ENCODE measurements at regions not wholly inside any gene's neighbourhood (a gene's known extent, or its start where the extent isn't known, plus 50 kb on each side); places are given as distances from the start of the nearest gene placed in this dataset.

DNA sequence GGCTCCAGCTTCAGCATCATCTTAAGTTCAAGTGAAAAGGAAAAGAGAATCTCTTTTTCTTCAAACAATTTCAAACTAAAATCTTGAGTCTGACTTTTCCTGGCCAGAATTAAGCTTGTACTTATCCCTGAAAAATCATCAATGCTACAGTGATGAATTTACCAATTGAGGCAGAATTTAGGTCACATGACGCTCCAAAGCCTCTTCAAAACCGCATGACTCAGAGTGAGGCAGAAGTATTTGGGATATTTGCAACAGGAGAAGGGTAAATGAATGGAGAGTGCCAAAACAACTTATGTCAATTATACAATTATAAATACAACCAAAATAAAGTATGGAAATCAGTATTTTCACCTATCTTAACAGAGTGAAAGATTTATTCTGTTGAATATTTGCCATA is 515.5 kb downstream of the COL12A1 start:
- DNase-seq = no peak

DNA sequence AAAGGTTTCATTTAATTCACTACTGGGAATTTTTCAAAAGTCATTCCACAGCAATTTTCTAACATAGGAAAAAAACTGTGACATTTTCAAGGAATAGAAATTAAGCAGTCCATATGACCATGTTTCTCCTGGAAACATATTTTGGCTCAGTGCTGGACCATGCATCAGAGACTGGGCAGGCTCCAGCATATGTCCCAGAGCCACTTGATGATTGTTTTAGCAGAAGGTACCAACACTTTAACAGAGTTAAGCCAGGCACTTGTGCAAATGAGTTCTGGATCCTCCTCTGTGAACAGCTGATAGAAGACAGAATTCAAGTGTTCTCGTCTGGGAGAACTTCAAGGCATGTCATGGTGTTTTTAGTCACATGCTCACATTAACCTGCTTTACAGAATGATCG is 516.3 kb downstream of the COL12A1 start:
- no peak for DNase-seq

DNA sequence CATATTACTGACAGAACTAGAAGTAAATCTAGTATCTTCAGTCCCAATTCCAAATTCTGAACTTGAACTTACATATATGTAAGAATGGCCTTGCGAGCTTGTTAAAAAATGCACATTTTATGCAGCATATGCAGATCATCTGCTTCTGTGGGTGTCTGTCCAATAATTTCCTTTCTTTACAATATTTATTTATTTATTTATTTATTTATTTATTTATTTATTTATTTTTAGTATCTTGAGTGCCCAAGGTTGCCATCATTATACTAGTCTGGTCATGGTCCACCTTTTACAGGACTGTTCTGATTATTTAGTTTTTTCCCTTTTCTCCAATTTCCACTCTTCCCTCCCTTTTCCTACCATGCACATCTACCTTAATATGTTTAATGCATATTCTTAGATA is 528.4 kb downstream of the COL12A1 start:
- no peak for DNase-seq

DNA sequence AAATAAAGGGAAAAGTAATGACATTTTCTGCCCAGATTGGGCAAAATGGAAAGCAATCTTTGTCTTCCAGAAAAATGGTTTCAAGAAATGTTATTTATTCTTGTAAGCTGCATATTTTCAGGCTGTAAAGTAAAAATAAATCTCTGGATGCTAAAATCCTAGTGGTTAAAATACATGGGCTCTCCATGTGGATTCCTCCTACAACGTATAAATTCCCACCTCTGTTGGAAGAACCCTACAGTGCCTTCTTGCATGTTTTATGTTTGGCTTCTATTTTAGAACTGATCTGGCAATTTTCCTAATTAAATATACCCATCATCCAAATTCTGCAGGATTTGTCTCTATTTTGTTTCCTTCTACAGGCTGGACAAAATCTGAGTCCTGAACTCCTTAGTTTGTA is 528.9 kb downstream of the COL12A1 start:
- no peak for DNase-seq

DNA sequence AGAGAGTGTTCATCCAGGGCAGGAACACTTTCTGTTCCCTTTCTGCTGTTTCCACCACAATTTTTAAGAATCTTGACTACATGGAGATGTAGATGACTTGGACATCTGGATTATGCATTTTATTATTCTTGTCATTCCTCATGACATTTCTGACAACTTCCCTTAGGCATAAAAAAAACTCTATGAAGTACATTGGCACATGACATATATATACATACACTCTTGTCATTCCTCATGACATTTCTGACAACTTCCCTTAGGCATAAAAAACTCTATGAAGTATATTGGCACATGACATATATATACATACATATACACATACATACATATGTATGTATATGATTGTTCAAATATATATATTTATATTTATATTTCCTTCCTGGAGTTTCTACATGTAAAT is 531.5 kb downstream of the COL12A1 start:
- no peak for DNase-seq

DNA sequence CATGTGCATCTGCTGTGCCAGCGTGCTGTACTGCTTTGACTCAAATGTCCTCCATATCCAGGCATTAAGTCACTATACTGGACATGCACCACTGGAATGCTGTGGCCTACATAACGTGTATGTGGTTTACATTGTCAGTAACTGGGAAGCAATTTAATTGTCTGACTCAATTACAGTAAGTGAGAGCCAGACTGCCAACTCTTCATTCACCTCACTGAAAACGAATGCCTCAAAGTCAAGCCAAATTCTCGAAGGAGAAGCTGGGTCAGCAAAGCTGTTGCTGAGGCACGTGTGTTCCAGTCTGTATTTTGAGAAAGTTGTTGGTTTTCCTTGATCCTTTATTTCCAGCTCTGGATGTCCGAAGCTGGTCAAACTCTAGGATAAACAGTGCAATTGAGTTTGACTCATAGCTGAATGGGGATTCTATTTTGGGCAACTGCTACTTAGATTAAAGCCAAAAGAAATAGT is 534.3 kb downstream of the COL12A1 start:
- DNase-seq = no peak

DNA sequence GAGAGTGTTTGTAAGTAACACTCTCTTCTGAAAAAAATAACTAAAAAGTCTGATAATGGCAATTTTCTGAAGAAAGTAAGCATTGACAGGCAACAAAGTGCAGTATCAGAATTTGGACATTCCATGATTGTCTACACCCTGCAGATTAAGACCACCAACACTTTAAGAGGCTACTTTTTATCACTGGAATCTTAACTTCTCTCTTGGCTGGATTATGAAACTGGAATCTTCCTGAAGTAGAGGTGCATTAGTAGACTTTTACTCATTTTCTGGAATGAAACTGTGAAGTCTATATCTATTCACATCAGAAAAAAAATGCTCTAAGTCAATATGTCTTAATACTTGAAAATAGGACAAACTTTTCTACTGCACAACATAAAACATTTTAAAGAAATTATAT is 547.5 kb downstream of the COL12A1 start:
- no peak for DNase-seq

DNA sequence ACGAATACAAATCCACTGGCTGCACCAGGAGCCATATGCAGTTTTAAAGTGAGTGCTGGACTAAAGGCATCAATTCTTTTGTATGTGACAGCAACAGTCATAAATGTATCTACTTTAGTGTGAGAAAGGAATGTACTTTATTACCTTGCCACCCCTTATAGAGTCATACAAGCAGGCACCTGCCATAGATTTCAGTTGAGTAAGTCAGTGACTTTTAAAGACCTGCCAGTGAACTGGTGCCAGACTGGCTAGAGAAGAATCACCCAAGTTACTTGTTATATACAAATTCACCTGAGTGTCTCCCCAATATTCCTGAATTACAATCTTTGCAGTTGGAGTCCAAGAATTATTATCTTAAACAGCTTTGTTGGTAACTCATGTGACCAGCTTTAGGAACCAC is 547.9 kb downstream of the COL12A1 start:
- no peak for DNase-seq

DNA sequence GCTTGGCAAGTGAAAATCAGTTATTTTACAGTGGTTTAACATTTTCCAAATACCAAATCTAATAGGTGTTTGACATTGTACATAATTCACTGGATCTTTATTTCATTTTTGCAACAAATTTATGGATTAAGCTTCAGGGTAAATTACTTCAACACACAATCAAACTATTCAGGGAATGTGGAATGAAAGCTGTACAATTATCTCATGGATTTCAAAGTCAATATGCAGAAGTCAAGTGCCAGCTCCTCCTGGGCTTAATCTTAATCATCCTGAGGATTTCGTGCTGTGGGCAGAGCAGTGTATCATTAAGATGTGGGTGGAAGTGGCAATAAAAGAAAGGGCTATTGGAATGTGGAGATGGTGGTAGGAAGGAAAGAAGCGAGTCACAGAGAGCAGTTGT is 548.8 kb downstream of the COL12A1 start:
- DNase-seq = no peak

DNA sequence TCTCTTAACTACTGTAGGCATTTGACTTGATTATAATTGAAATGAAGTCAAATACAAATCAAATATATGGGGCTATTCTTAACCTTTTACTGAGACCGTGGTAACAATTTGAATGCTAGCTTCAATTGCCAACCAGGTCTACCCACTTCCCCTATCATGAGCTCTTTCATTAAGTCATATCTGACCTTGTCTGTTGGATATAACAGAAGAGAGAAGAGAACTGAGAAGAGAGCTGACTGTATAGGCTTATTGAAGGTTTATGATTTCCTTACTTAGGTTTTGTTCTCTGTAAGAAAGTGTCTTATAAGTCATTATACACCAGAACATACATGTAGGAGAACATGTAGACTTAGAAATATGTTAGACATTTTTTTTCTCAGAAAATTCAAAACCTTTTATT is 549.4 kb downstream of the COL12A1 start:
- DNase-seq = no peak

DNA sequence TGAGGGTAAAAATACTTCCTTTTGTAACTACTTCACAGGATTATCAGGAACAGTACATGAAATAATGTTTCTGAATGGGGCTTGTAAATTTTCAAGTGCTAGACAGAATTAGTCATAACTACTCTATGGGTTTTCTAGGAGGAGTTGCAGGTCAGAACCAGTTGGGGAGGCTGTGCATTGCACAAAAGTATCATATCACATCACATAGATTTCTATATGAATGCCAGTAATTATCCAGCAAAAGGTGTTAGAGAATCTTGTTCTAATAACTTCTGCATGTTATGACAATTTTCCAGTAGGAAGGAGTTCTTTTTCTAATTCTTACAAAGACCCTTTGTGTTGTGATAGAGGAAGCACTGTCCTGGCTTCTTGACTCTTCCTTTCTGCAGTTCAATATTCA is 551.6 kb downstream of the COL12A1 start:
- DNase-seq = no peak

DNA sequence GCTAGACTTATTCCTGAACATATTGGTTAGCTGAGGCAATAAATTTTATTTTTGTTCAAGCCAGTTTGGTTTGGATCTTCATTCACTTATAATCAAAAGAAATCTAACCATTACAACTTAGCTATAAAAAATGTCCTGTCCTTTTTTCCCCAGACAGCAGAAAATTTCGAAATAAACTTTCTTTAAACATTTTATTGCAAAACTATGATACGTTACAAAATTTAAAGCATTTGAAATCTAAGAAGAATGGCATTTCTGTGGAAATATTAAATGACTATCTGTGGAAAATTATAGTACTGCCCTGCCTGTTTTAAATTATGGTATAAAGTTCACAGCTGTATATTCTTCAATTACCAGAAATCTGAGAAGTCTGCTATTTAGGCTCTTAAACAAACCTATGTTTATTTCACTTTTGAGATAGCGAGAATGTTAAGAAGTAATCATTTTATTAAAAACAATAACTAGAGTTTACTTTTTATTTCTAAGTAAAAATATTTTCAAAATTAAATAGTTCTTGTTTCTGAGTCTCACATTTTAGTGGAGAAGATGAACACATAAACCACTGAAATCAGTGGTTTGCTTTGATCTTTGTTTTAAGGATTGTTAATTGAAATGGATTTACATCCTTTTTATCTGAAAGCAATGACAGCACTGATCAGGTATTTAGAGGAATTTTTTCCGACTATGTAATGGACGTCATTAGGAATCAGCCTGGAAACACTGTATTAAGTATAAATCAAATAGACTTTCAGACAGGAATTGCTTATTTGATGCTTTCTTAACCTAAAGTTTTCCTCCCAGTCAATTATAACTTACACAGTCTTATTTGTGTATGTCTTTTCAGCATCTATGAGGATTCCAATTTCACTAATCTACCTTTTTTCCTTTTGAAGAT is 553.7 kb downstream of the COL12A1 start:
- no peak for DNase-seq

DNA sequence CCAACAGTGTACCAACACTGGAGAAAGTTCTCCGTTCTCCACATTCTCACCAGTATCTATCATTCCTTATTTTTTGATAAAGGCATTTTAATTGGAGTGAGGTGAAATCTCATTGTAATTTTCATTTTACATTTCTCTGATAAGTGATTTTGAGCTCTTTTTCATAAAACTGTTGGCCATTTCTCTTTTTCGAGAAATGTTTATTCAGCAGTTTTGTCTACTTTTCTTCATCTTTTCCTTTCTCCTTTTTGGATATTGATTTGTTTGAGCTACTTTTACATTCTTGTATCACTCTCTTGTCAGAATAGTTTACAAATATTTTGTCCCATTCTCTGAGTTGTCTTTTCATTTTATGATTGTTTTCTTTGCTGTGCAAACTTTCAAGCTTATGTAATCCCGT is 555.2 kb downstream of the COL12A1 start:
- no peak for DNase-seq

DNA sequence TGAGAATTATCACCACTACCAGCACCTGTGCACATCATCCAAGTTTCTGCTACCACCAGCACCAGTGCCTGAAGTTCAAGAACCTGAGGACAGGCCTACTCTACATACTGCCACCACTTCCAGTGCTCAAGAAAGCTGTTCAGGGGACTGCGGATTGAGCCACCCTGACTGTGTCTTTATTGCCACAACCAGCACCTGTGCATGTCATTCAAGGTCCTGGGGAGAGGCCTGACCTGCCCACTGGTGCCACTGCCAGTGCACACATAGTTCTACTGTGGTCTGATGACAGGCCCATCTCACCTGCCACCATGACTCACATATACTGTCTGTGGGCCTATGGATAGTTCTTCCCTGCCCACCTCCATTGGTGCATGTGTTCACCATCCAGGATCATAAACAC is 559.4 kb downstream of the COL12A1 start:
- no peak for DNase-seq

DNA sequence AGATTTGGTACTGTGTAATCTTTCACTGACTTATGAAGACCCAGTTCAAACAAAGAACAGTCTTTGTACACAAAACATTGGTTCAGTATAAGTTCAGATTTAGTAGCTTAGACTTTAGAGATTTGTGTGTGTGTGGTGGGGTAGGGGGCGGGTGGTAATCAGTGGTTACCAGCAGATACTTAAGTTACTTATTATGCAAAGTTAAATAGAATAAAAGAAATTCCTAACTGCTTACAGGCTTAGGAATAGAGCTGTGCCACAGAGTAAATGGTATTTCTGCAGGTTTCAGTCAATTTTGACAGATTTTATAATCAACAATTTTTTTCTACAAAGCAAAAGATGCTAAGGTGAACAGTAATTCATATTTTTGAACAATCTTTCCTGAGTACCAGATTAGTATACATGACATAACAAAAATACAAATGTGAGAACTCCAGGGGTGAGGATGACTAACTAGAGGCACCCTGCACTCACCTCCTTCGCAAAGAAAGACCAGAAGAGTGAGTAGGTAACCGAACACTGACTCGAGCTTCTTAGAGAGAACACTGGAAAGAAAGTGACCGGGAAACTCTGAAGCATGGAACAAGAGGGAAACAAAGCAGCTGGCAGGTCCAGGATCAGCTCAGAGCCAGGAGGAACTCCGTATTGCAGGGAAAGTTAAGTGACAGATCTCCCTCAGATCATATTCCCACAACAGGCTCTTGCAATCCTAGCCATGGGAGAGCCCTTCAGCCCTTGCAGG is 560.6 kb downstream of the COL12A1 start:
- DNase-seq = no peak

DNA sequence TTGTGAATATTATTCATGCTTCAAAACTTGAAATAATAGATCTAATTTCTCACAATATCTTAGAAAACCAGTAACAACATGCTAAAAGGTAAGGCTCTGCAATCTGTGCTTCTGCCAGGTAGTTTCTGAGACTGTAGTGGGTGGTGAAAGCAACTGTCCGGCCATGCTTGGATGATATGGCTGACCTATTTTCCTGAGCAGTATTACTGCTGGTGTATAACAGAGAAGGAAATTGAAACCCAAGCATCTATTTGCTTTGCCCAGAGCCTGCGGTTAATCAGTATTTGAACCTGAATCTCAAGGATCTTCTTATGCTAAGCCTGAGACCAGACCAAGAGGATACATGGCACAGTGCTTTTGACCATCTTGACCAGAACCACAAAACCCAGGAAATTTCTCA is 563.8 kb downstream of the COL12A1 start:
- DNase-seq = no peak

DNA sequence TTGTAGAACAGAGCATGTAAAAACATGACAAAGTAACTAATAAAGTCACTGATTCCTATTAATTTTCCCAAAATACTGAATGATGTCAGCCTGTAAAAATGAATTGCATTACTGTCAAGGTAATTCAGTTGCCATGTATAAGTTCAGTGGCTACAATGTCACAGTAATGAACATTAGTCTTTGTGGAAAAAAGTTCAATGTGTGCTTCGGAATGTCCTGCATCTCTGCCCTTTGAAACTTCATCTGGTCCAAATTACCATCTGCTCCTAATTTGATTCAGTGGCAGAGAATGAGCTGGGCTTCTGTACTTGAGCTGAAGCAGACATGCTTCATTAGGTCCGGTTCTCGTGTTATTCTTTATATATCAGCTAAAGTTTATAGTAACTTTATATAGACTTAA is 567.4 kb downstream of the COL12A1 start:
- DNase-seq = no peak

DNA sequence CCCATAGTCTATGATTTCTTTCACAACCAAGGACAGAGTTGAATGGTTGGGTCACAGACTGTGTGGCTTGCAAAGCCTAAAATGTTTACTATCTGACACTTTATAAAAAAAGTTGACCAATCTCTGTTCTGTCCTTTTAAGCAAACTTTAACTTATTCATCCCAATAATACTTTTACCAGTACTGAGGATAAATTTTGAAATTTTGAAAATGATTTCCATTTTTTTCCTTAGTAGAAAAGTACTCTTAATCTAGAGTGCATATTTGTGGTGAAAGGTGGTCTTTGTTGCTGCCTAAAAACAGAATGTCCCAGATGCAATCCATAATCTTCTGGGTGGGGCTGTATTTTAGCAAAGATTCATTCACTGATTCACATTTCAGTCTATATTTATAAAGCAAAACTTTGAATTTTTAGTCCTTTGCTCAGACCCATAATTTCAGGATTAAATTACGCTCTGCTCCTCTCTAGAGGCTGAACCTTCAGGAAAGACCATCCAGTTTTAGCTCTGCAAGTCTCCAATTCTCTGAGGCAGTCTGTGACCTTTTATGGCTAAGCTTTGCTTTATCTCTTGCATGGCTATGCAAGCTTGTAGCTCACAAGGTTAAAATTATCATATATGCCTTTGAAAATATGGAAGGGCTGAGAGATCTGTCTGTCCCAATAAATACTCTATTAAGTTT is 573.5 kb downstream of the COL12A1 start:
- DNase-seq = no peak

DNA sequence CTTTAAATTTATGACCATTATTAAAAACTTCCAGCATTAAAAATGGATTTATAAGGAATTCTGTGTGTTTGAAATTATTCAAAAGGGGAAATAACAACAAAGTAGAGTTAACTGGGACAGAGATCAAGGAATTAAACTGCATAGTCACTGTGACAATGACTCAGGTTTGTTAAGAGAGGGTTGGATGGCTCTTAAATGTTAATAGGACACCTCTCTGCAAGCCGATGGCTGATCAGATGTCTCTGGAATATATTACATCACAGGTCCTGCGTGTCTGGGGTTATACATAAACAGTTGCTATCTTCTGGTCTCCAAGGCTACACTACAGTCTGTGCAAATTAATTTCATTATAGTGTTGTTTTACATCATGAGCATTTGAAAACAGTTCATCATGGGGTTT is 574.3 kb downstream of the COL12A1 start:
- DNase-seq = no peak

DNA sequence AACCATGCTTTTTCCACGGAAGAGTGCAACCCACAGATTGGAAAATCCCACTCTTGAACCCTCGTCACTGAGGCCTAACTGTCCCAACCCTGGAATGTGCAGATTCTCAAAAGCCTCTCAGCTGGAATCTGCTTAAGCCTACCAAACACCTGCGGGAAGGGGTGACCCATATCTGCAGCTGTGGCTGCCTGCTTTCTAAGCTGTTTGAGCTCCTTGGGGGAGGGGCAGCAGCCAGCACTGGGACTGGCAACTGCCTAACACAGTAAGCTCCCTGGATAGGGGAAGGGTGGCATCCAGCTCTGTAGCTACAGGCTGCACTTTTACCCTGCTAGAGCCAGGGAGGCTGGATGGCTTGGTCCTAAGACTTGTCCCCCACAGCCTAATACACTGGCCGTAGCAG is 579.6 kb downstream of the COL12A1 start:
- no peak for DNase-seq

DNA sequence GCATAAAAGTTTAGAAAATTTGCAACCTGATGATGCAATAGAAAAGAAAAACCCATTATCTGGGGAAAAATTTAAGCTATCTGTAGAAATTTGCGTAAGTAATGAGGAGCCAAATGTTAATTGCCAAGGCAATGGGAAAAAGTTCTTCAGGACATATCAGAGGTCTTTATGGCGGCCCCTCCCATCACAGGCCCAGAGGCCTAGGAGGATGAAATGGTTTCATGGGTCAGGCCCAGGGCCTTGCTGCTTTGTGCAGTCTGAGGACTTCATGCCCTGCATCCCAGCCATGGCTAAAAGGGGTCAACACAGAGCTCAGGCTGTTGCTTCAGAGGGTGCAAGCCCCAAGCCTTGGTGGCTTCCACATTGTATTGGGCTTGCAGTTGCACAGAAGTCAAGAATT is 582.8 kb downstream of the COL12A1 start:
- DNase-seq = no peak

DNA sequence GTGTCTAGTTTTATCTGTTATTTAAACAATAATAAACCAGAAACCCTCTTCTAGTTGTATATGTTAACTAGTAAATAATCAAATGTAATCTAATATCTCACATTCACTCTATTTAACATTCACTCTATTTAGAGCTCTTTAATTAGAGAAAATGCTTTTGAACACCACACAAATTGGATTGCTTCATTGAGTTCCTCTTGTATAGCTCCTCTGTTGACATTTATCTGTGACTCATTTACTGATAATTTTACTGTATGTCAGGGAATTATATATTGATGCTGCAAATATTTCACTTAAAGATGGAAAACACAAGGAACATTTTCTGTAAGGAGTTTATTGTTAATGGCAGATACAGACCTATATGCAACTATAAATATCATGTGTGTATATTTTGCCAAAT is 594.6 kb downstream of the COL12A1 start:
- no peak for DNase-seq

DNA sequence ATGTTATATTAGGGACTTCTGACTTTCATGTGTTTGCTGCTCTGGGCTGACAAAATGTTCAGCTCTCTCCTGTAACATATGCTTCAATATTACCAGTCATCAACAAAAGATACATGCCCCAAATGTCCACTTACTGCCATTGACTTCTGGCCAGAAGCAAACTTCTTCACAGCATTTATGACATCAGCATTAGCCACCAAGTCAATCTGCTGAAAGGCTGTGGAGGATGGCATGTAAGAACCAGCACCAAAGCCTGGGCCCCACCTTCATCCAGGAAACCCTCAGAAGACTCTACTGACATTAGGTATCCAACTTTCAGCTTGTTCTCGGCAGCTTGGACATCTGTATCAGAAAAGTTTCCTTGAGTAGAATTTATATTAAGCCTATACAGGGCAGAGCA is 595.5 kb downstream of the COL12A1 start:
- no peak for DNase-seq

DNA sequence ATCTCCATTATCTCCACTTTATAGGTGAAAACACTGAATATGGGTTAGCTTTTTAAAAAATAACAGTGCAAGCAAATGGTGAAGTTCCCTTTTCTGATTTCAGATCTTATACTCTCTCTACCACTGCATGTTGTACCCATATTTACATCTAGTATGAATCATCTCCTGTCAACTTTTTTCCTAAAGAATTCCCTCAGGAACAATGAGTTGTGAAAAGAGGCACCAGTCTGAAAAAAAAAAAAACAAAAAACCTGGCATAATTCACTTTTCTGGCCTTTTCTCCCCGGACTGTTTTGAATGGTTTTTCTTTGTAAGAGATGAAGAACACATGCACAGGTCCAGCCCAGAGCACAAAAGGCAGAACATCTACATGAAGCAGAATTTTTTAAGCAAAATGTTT is 596.0 kb downstream of the COL12A1 start:
- DNase-seq = no peak

Measured in NCI-H510A (cell line).